NCI-H345 treated with DMSO at 0.1 percent for 48 hours (cell line): ENCODE measurements at regions not wholly inside any gene's neighbourhood (a gene's known extent, or its start where the extent isn't known, plus 50 kb on each side); places are given as distances from the start of the nearest gene placed in this dataset.
"Not testable (repeated sequence)": the region's sequence is repeated elsewhere in the genome, so short reads cannot be mapped to it uniquely, and the experiment has no call there.

Experiments used
- DNase-seq: peaks from one replicate; lab custom pipeline; 2025; ENCODE audit not compliant: unreplicated experiment; lab: John Stamatoyannopoulos, UW

- DNase-seq = no peak
These were observed 88.2 kb downstream of the KLHL28 start for GRCh38 chr14:44873536-44873935.

GRCh38 chr14:44866770-44867169 lies 95.0 kb downstream of the KLHL28 start:
- no peak for DNase-seq

- no peak for DNase-seq
These were observed 95.4 kb downstream of the KLHL28 start for GRCh38 chr14:44866322-44866721.

GRCh38 chr14:44863271-44863670 lies 98.5 kb downstream of the KLHL28 start:
- no peak for DNase-seq

GRCh38 chr14:44854114-44854513 lies 107.6 kb downstream of the KLHL28 start:
- DNase-seq = no peak

GRCh38 chr14:44847526-44848309 lies 114.0 kb downstream of the KLHL28 start:
- DNase-seq = no peak

- peak; percentile 62 for DNase-seq
These were observed 115.4 kb downstream of the KLHL28 start for GRCh38 chr14:44846232-44846824.

- DNase-seq = not testable (repeated sequence)
These were observed 125.8 kb downstream of the KLHL28 start for GRCh38 chr14:44835928-44836327.

- no peak for DNase-seq
These were observed 128.2 kb downstream of the KLHL28 start for GRCh38 chr14:44833376-44834060.

- DNase-seq = no peak
These were observed 131.4 kb downstream of the KLHL28 start for GRCh38 chr14:44830371-44830770.

GRCh38 chr14:44829021-44829420 lies 132.7 kb downstream of the KLHL28 start:
- no peak for DNase-seq

- no peak for DNase-seq
These were observed 133.7 kb downstream of the KLHL28 start for GRCh38 chr14:44828023-44828422.

GRCh38 chr14:44820230-44820964 lies 141.3 kb downstream of the KLHL28 start:
- no peak for DNase-seq

- DNase-seq = no peak
These were observed 147.6 kb downstream of the KLHL28 start for GRCh38 chr14:44814196-44814595.

GRCh38 chr14:44812672-44813071 lies 149.1 kb downstream of the KLHL28 start:
- no peak for DNase-seq

GRCh38 chr14:44804391-44804790 lies 157.4 kb downstream of the KLHL28 start:
- no peak for DNase-seq

GRCh38 chr14:44803239-44803905 lies 158.4 kb downstream of the KLHL28 start:
- peak; percentile 68 for DNase-seq

- no peak for DNase-seq
These were observed 163.1 kb downstream of the KLHL28 start for GRCh38 chr14:44798386-44799242.

- no peak for DNase-seq
These were observed 166.0 kb downstream of the KLHL28 start for GRCh38 chr14:44795725-44796124.

GRCh38 chr14:44791730-44792129 lies 170.0 kb downstream of the KLHL28 start:
- DNase-seq = no peak
